GM12892 (cell line): ENCODE measurements at regions not wholly inside any gene's neighbourhood (a gene's known extent, or its start where the extent isn't known, plus 50 kb on each side); places are given as distances from the start of the nearest gene placed in this dataset.

Source experiments
- POLR2A ChIP-seq: IDR thresholded peaks from 2 replicates; pipeline ENCODE4 v1.6.1; 2011; ENCODE audit warnings: low read depth, low read length, control low read depth
- POLR2AphosphoS5 ChIP-seq: IDR thresholded peaks from 2 replicates; pipeline ENCODE4 v1.6.1; 2011; ENCODE audit warnings: low read depth, low read length, control low read depth

DNA sequence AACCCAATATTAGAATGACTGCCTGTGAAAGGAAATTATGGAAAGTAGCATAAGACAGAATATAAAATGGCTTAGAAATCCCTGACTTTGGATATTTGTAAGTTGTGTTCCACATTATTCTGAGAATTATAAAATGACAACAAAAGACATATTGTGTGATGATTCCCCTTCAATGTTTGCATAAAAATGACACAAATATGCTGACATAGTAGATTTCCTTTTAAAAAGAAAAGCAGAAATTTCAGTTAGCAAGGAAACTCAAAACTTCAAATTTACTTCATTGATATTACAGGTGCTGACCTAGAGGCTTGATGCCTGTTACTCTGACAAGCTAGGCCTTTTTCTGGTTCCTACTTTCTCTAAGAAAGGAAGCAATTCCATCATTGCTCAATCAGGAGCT lies 816.9 kb upstream of the HS3ST5 start:
- no peak for TF ChIP-seq POLR2AphosphoS5
- TF ChIP-seq POLR2A, result no peak
